ENCODE measurements at regions not wholly inside any gene's neighbourhood (a gene's known extent, or its start where the extent isn't known, plus 50 kb on each side); places are given as distances from the start of the nearest gene placed in this dataset.

- no peak for DNase-seq (ENCODE audit: low spot score)
These were observed 467.6 kb downstream of the ARHGEF28 start for GRCh38 chr5:74093561-74093960.

DNA sequence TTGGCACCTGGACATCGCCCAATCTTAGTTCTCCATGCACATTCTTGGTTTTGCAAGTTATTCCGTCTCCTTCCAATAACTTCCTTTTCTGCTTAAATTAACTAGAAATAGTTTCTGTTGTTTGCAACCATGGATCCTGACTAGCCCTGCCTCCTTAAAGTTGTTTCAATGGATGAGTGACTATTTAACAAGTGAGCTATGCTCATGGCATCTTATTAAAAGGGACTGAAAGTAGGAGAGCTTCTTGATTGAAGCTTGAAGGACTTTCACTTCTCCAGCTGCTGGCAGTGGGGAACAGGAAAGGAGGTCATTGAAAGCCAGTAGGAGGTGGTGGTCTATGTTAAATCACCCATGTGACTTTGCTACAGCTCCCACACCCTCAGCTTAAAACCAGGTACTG lies 466.8 kb downstream of the ARHGEF28 start:
- DNase-seq (ENCODE audit: low spot score) = no peak

DNA sequence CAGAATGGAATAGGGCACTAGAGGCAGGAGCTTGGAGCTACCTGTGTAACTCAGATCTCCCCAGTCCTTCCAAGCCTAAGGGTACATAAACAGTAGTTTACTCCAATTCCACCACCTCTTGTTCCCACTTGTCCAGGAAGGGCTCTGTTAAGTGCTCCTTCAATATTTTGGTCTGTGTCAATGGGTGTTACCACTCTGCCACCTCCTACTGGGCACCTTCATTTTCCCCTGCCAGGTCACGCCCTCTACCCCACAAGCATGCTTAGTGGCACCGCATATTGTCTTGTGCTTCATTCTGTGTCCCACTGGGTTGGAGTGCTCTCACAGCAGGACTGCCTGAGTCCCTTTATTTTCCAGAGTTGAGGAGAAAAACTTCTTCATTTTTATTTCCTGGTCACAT lies 459.8 kb downstream of the ARHGEF28 start:
- DNase-seq (ENCODE audit: low spot score) = no peak

- DNase-seq (ENCODE audit: low spot score) = no peak
These were observed 459.2 kb downstream of the ARHGEF28 start for GRCh38 chr5:74085186-74085585.

GRCh38 chr5:74083096-74083791 lies 457.2 kb downstream of the ARHGEF28 start:
- DNase-seq (ENCODE audit: low spot score) = no peak

- DNase-seq (ENCODE audit: low spot score) = no peak
These were observed 456.6 kb downstream of the ARHGEF28 start for GRCh38 chr5:74082512-74083055.

DNA sequence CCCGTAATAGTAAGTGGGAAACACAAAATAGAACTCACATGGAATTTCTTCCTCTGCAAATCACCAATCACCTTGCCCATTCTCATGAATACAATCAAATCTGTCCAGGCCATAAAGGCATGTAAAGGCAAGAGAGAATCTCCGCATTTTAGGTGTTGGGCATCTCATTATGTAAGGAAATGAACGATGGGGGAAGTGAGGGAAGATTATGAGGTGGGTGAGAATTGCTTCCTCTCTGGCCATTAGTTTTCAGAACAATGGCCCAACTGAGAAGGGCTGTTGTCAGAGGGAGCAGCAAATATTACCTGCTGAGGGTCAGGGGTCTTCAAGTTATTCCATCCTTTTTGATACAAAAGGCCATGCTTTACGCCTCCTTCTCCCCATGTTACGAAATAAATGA lies 455.1 kb downstream of the ARHGEF28 start:
- no peak for DNase-seq (ENCODE audit: low spot score)

GRCh38 chr5:74079971-74080556 lies 454.1 kb downstream of the ARHGEF28 start:
- DNase-seq (ENCODE audit: low spot score) = no peak

GRCh38 chr5:74075501-74076484 lies 449.8 kb downstream of the ARHGEF28 start:
- DNase-seq (ENCODE audit: low spot score) = no peak

DNA sequence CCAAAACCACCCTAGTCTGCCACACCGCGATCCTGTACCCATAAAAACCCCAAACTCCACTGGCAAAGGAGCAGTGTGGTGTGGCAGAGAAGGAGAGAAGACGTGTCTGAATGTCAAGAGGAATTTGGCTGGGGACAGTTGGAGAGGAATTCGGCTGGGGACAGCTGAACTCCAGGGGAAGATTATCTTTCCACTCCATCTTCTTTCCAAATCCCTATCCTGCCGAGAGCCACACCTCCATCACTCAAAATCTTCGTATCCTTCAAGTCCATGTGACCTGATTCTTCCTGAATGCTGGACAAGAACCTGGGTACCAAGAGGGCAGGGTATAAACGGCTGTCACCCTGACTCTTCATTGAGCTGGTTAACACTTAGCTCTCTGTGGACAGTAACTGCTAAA lies 448.1 kb downstream of the ARHGEF28 start:
- DNase-seq (ENCODE audit: low spot score) = no peak

DNA sequence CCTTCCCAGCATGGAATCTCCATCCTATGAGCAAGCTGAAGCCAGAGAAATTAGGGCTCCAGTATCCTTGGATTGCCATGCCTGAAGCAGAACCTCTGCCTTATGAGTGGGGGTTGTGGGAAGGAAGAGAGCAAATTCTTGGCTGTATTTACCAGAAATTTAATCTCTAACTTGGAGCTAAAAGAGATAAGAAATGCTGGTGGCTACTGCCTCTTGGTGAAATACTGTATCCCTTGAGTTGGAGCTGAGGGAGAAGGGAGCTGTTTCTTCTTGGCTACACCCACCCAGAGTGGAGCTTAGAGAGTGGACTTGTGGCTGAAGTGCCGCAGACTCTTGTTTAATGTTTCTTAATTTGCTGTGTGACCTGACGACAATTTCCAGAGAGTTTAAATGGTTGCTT lies 447.3 kb downstream of the ARHGEF28 start:
- no peak for DNase-seq (ENCODE audit: low spot score)

GRCh38 chr5:74072646-74073045 lies 446.6 kb downstream of the ARHGEF28 start:
- no peak for DNase-seq (ENCODE audit: low spot score)

GRCh38 chr5:74070766-74071165 lies 444.8 kb downstream of the ARHGEF28 start:
- no peak for DNase-seq (ENCODE audit: low spot score)

DNA sequence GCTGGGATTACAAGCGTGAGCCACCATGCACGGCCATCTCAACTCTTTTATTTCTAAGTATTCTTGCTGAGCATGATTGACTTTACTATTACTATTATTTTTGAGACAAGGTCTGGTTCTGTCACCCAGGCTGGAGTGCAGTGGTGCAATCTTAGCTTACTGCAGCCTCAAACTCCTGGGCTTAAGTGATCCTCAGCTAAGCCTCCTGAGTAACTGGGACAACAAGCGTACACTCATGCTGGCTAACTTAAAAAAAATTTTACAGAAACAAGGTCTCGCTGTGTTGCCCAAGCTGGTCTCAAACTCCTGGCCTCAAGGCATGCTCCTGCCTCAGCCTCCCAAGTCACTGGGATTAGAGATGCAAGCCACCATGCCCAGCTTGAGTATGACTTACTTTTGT lies 443.7 kb downstream of the ARHGEF28 start:
- DNase-seq (ENCODE audit: low spot score) = no peak

DNA sequence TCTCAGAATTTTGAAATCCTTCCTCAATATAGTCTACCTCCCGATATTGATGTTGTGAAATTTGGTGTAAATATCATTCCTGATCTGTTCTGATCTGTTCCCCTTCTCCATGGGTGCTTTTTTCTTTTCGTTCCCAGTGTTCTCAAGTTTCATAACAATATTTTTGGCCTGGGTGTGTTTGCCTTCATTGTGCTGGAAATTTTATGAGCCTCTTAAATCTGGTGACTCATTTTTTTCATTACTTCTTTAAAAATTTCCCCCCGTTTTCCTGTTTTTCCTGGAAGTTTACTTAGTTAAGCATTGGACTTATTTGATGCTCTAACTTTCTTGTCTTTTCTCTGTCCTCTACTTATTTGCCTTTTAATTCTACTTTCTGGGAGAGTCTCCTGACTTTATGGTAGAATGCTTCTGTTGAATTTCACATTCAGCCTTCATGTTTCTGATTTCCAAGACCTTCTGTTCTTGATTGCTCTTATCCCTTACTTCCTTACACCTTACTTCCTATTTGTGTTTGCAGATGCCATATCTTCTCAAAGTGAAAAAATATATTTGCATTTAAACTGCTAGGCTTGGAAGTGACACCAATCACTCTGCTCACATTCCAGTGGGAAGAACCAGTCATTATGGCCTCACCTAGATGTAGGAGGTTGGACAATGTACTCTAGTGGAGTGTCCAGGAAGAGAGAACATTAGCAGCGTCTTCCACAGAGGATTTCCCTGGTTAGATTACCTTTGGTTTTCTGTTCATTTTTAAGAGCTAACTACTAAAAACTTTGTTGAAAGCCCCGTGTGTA lies 441.9 kb downstream of the ARHGEF28 start:
- no peak for DNase-seq (ENCODE audit: low spot score)

GRCh38 chr5:74064911-74065310 lies 438.9 kb downstream of the ARHGEF28 start:
- no peak for DNase-seq (ENCODE audit: low spot score)

GRCh38 chr5:74064225-74064624 lies 438.2 kb downstream of the ARHGEF28 start:
- DNase-seq (ENCODE audit: low spot score) = no peak

DNA sequence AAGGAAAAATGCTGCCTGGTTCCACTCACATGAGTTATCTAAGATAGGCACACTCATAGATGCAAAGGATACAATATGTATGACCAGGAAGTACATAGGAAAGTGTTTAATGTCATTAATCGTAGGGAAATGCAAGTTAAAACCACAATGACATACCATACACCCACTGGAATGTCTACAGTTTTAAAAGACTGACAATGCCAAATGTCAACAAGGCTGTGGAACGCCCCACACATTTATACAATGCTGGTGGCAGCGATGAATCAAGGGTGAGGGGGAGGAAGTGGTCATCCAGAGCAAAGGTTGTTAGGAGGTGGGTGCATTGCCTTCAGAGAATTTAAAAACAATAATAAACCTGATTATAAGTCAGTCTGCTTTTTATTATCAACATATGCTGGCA lies 437.8 kb downstream of the ARHGEF28 start:
- no peak for DNase-seq (ENCODE audit: low spot score)

DNA sequence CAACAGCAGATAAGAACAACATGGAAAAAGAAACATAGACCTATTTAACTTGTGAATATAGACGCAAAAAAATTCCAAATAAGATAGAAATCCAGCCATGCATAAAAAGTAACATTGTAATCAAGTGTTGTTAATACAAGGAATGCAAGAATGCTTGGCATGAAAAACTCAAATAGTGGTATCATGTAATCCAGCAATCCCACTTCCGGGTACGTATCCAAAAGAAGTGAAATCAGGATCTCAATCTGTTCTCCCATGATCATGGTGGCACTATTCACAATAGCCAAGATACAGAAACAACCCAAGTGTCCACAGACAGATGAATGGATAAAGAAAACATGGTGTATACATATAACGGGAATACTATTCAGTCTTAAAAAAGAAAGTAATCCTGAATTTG lies 437.4 kb downstream of the ARHGEF28 start:
- no peak for DNase-seq (ENCODE audit: low spot score)

DNA sequence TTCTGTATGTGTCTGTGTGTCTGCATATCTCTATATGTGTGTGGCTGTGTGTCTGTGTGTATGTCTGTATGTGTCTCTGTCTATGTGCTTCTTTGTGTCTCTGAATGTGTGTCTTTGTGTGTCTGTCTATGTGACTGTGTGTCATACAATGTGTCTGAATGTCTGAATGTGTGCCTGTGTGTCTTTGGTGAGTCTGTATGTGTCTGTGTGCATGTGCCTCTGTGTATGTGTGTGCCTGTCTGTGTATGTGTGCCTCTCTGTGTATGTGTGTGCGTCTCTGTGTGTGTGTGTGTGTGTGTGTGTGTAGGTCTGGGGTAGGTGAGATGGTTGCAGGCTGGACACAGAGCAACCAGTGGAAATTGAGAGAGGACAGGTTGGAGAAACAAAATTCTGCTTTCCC lies 435.3 kb downstream of the ARHGEF28 start:
- no peak for DNase-seq (ENCODE audit: low spot score)

DNA sequence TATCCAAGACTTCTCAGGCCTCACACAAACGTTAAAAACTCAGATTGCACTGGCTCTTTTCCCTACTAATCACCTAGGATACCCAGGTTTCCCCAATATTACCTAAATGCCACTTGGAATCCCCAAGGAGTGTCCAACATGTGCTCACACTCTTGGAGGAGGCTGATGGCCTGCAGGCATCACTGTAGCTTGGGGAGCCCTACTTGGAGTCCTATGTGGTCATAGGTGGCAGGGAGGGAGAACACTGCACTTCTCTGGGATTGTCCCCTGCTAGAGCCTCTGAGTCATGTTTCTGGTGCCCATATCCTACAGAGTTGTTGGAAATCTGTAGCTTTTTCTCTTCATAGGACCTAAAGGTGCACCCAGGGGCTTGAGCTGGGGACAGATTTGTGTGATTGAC lies 433.7 kb downstream of the ARHGEF28 start:
- no peak for DNase-seq (ENCODE audit: low spot score)

DNA sequence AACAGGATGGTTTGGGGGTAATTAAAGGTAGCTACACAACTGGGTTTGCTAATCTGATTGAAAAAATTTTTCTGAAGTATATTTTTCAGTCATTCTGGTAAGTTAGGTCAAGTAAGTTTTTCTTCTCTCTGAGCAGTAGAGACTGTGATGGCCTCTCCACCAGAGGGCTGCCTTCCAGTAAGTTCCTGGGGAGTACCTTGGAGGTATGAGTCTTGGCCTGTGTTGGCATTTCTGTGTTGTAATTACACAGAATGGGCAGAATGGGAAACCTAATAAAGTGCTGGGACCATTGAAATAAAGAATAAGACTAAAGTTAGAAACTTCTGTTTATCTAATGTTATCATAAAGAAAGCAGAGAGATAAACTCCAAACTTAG lies 430.8 kb downstream of the ARHGEF28 start:
- no peak for DNase-seq (ENCODE audit: low spot score)
